ENCODE measurements at regions not wholly inside any gene's neighbourhood (a gene's known extent, or its start where the extent isn't known, plus 50 kb on each side); places are given as distances from the start of the nearest gene placed in this dataset.

DNA sequence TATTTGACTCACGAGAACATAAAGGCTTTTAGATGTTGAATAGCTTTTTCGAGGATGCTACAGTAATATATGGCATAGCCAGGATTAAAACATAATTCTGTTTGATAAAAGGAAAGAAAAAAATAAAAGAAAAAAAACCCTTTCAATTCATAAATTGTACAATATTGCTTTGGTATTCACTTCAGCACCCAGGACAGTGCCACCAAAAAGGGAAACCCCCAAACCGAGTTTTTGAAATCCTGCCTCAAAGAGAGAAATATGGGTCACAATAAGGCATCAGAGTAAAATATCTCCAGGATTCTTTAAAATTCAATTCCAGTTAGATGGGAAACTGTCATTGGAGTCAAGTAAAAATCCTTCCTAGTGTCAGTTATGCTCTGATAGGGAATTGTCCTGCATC, 551.2 kb upstream of the SEL1L start:
- no peak for TF ChIP-seq CTCF (IDR thresholded peaks at IDR 0.05; ENCODE audit: unreplicated experiment)
- Mint-ChIP-seq H3K4me3 (ENCODE audit: unreplicated experiment) (no peak overlapping the region), H3K36me3 (ENCODE audit: insufficient read depth, unreplicated experiment) (no peaks in the 10 kb centered on the region), H3K9me3 (ENCODE audit: unreplicated experiment) (peaks cover 14% of the 10 kb centered on the region), H3K4me1 (ENCODE audit: insufficient read depth, unreplicated experiment) (no peaks in the 10 kb centered on the region), H3K27ac (ENCODE audit: low read depth, unreplicated experiment) (no peak overlapping the region), H3K27me3 (ENCODE audit: insufficient read depth, unreplicated experiment) (peaks cover 11% of the 10 kb centered on the region)
- intact Hi-C loops (cut with micrococcal nuclease), result no loop called here
- CTCF ChIA-PET, result interaction anchor here (0.5 kb wide), 1 partner anchor 127 kb away, joined by 3 read pairs; no protein-coding TSS in a partner anchor
- POLR2A ChIA-PET, result no interaction called here
- BruUV-seq (replicated peaks), result no TSS peak
- DNase-seq (ENCODE audit: unreplicated experiment), result peak; percentile 36

DNA sequence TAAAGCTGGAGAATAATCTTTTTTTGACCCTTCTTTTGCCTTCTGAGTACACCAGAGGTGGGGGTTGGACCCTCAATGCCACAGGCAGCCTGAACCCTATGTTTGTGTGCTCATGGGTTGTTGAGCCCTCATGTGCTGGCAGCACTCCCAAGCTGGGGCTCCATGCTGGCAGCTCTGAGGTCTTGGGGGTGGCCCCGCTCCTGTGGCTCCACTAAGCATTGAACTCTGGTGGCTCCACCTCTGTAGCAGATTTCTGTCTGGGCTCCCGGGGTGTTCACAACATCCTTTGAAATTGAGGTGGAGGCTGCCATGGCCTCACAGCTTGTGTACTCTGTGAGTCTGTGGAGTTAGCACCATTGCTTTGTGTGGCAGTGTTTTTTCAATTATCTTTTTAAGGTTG, 557.4 kb upstream of the SEL1L start:
- DNase-seq (ENCODE audit: unreplicated experiment), result no peak
- Mint-ChIP-seq H3K4me1 (ENCODE audit: insufficient read depth, unreplicated experiment) (no peaks in the 10 kb centered on the region), H3K4me3 (ENCODE audit: unreplicated experiment) (no peak overlapping the region), H3K27me3 (ENCODE audit: insufficient read depth, unreplicated experiment) (no peaks in the 10 kb centered on the region), H3K27ac (ENCODE audit: low read depth, unreplicated experiment) (no peak overlapping the region), H3K9me3 (ENCODE audit: unreplicated experiment) (peaks cover 7% of the 10 kb centered on the region), H3K36me3 (ENCODE audit: insufficient read depth, unreplicated experiment) (no peaks in the 10 kb centered on the region)
- BruUV-seq (replicated peaks), result no TSS peak
- no peak for TF ChIP-seq CTCF (IDR thresholded peaks at IDR 0.05; ENCODE audit: unreplicated experiment)
- CTCF ChIA-PET, result interaction anchor here (0.5 kb wide), 1 partner anchor 1878 kb away, joined by 4 read pairs; no protein-coding TSS in a partner anchor
- intact Hi-C loops (cut with micrococcal nuclease), result no loop called here
- POLR2A ChIA-PET, result interaction anchor here (0.6 kb wide), 1 partner anchor 62 kb away, joined by 3 read pairs; no protein-coding TSS in a partner anchor

DNA sequence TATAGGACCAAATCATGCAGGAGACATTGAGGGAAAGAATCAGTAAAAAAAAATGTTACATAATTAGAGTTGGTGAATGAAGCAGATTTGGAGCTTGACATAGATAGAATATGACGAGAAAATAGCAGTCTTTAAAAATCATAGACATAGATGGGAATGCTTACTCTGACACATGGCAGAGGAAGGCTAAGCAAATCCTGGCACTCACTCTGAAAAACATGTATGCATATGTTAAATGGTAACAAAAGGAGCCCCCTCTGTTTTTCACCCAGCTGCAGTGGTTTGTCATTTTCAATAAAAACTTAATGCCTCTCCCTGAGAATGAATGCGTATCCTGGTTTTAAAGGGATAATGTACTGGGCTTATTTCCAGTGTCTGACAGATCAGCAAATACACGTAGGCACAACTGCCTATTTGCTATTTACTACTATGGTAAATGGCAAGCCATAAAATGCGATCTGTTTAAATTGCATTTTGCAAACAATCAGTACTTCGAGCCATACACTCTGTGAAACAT, 561.2 kb upstream of the SEL1L start:
- no peaks in the 10 kb centered on the region for H3K4me1 Mint-ChIP-seq (ENCODE audit: insufficient read depth, unreplicated experiment)
- H3K27me3 Mint-ChIP-seq (ENCODE audit: insufficient read depth, unreplicated experiment), result no peaks in the 10 kb centered on the region
- TF ChIP-seq CTCF (IDR thresholded peaks at IDR 0.05; ENCODE audit: unreplicated experiment), result no peak
- no peak overlapping the region for H3K4me3 Mint-ChIP-seq (ENCODE audit: unreplicated experiment)
- no peak overlapping the region for H3K27ac Mint-ChIP-seq (ENCODE audit: low read depth, unreplicated experiment)
- intact Hi-C loops (cut with micrococcal nuclease), result no loop called here
- no peaks in the 10 kb centered on the region for H3K9me3 Mint-ChIP-seq (ENCODE audit: unreplicated experiment)
- no peak for DNase-seq (ENCODE audit: unreplicated experiment)
- H3K36me3 Mint-ChIP-seq (ENCODE audit: insufficient read depth, unreplicated experiment), result no peaks in the 10 kb centered on the region
- ChIA-PET POLR2A (no interaction called here), CTCF (interaction anchor here (0.6 kb wide), 1 partner anchor 943 kb away, joined by 3 read pairs; no protein-coding TSS in a partner anchor)
- no TSS peak for BruUV-seq (replicated peaks)

DNA sequence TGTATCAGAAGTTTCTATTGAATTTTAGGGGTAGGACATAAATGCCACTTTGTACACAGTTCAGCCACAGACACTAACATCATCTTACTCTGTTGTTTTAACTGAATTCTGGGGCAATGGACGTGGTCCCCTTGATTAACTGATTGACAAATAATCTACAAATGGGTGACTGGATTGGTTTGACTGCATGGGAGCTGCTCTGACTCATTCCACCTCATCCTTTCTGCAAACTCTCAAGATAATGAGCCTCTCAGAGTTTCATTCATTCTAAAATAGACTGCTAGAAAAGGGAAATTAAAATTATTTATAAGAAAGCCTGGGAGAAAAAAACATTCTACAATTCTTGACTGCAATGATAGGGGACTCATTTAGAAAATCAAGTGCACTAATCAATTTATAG, 570.4 kb upstream of the SEL1L start:
- TF ChIP-seq CTCF (IDR thresholded peaks at IDR 0.05; ENCODE audit: unreplicated experiment), result no peak
- Mint-ChIP-seq H3K4me3 (ENCODE audit: unreplicated experiment) (no peak overlapping the region), H3K36me3 (ENCODE audit: insufficient read depth, unreplicated experiment) (no peaks in the 10 kb centered on the region), H3K9me3 (ENCODE audit: unreplicated experiment) (peaks cover 7% of the 10 kb centered on the region), H3K27ac (ENCODE audit: low read depth, unreplicated experiment) (no peak overlapping the region), H3K4me1 (ENCODE audit: insufficient read depth, unreplicated experiment) (no peaks in the 10 kb centered on the region), H3K27me3 (ENCODE audit: insufficient read depth, unreplicated experiment) (no peaks in the 10 kb centered on the region)
- no peak for DNase-seq (ENCODE audit: unreplicated experiment)
- intact Hi-C loops (cut with micrococcal nuclease), result no loop called here
- BruUV-seq (replicated peaks), result no TSS peak
- CTCF ChIA-PET, result interaction anchor here (0.6 kb wide), 1 partner anchor 28 kb away, joined by 3 read pairs; no protein-coding TSS in a partner anchor
- POLR2A ChIA-PET, result no interaction called here
